Fibroblast of pulmonary artery (primary cell): ENCODE measurements at regions not wholly inside any gene's neighbourhood (a gene's known extent, or its start where the extent isn't known, plus 50 kb on each side); places are given as distances from the start of the nearest gene placed in this dataset.
A peak's percentile ranks its signal among the peaks of the same experiment; 100 is the strongest.

Experiments
- DNase-seq: peaks from one replicate; pipeline ENCODE4 v3.0.0-alpha.2; 2010; ENCODE audit warnings: low read depth
- H3K4me3 ChIP-seq: replicated peaks from 2 replicates; pipeline ENCODE4 v1.5.1; 2011; ENCODE audit warnings: low read depth, mild to moderate bottlenecking, control low read depth, low read length, moderate library complexity
- CTCF ChIP-seq: IDR thresholded peaks from 2 replicates; pipeline ENCODE4 v1.5.1; 2011; ENCODE audit warnings: mild to moderate bottlenecking, control low read depth, low read length, inconsistent platforms; ENCODE audit errors: missing control alignments

DNA sequence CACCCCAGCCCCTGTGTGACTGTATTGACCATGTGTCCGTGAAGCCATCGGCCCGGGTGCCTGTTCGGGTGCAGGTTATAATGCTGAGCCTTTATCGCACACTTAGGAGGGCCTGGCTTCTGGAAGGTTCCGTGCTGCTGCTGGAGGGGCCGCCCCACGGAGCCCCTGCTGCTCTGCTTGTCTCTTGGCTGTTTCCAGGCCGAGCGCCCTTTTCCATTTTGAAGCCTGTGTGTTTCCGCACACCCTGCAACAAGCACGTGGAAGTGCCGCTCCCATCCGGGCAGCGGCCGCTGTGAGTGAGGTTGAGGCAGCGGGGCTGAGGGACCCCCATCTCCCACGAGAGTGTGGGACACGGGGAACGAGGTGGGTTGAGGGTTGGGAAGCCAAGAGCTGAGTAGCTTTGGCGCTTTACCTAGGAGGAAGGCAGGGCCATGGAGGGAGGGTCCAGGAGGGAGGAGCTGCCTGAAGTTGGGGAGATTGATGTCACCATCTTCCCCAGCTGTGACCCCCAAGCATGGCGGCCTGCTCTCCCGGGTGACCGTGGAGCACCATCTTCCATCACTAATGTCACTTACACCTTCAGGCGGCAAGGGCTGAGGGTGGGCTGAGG, 200.1 kb upstream of the GSE1 start:
- no peak for DNase-seq
- H3K4me3 ChIP-seq, result no peak overlapping the region

GRCh38 chr16:85413691-85414663, 199.1 kb upstream of the GSE1 start:
- no peak for TF ChIP-seq CTCF
- no peak overlapping the region for H3K4me3 ChIP-seq
- no peak for DNase-seq

More for the DNA sequence above, 200.1 kb upstream of the GSE1 start:
- no peak for TF ChIP-seq CTCF

GRCh38 chr16:85415196-85416090, 197.7 kb upstream of the GSE1 start:
- no peak for DNase-seq
- no peak overlapping the region for H3K4me3 ChIP-seq
- no peak for TF ChIP-seq CTCF

- peak; percentile 36 for DNase-seq
- peak; percentile 65 for TF ChIP-seq CTCF
- H3K4me3 ChIP-seq, result no peak overlapping the region
Measured at GRCh38 chr16:85416228-85417109, 196.7 kb upstream of the GSE1 start.

DNA sequence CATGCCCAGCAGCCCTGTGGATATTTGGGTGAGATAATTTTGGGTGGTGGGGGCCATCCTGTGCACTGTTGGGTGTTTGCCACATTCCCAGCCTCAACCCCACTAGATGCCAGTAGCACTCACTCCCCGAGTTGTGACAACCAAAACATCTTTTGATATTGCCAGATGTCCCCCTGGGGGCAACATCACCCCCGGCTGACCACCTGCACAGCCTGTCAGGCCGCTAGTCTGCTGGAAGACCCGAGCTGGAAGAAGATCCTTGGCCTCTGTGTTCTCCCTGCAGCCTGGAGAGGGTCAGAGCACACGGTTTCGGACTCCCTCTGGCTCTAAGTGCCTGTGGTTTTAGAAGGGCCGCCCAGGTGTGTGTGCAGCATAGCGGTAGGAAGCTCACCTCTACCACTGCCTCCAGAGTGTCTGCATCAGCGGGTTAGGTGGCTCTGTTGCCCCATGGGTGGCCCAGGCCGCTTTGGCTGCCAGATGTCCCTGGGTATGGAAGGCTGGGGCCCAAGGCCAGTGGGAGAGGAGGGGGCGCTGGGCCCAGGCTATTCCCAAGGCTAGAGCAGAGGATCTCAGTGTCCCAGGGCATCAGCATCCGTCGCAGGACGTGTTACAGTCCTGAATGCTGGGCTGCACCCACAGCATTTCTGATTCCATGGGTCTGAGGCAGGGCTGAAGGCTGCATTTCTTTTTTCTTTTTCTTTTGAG, 195.8 kb upstream of the GSE1 start:
- no peak for DNase-seq
- TF ChIP-seq CTCF, result no peak

More for the DNA sequence above, 195.8 kb upstream of the GSE1 start:
- no peak overlapping the region for H3K4me3 ChIP-seq
